GM21515 (cell line): ENCODE measurements at regions not wholly inside any gene's neighbourhood (a gene's known extent, or its start where the extent isn't known, plus 50 kb on each side); places are given as distances from the start of the nearest gene placed in this dataset.

Experiments
- ATAC-seq: cut with Tn5 transposase; IDR thresholded peaks from one replicate; pipeline ENCODE4 v1.9.1; 2021; ENCODE audit not compliant: unreplicated experiment

- no peak for ATAC-seq
Measured at GRCh38 chr4:138697851-138698250, 317.7 kb upstream of the NOCT start.

GRCh38 chr4:138696771-138697170 lies 318.8 kb upstream of the NOCT start:
- no peak for ATAC-seq

DNA sequence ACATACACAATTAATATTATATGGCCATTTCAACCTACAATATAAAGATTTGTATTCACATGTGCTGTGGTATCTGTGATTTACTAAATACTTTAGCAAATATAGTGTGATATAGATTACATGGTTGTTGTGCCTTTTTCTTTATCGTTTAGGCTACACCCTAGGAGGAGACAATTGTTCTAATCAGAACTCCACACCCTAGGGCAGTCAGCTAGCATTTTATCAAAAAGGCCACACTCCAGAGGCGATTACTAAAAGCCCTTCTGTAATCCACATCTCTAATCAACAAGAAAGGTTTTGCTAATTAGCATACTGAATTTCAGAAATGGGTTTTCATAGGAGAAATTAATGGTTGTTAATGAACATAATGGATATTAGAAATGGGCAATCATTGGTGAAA lies 319.5 kb upstream of the NOCT start:
- no peak for ATAC-seq

- no peak for ATAC-seq
Measured at GRCh38 chr4:138693526-138693925, 322.1 kb upstream of the NOCT start.

- no peak for ATAC-seq
Measured at GRCh38 chr4:138692411-138692810, 323.2 kb upstream of the NOCT start.

- ATAC-seq: no peak
Measured at GRCh38 chr4:138689593-138689992, 326.0 kb upstream of the NOCT start.

GRCh38 chr4:138689187-138689586 lies 326.4 kb upstream of the NOCT start:
- no peak for ATAC-seq

- ATAC-seq: no peak
Measured at GRCh38 chr4:138688408-138689085, 327.0 kb upstream of the NOCT start.

DNA sequence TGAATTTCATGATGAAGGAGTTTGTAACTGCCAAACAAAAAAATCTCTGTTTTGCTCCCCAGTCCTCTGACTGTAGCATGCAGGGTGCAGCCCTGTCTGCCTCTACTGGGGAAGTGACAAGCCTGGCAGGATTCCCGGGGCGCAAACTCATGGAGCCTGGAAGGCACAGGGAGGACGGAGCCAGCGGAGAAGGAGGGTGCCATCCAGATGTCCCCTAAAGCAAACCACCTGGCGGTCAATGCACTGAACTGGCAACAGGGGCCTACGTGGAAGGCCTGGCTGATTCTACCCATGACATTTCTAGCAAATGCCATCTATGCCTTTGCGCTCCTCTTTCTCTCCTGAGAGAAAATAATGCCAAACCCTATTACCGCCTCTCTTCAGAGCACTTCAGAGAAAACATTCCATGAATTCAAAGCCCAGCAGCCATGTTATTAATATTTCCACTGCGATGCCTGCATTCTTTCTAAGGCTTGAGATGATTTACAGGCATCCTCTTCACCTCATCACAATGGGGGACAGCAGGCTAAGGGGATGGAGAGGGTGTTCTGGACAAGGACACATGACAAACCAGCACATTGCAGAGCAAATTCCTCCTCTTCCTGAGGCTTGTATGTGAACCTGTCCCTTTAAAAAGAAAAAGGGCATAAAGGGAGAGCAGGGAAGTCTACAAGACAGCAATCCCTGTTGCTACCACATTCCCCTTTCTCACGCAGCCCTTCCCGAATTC lies 329.3 kb upstream of the NOCT start:
- no peak for ATAC-seq

DNA sequence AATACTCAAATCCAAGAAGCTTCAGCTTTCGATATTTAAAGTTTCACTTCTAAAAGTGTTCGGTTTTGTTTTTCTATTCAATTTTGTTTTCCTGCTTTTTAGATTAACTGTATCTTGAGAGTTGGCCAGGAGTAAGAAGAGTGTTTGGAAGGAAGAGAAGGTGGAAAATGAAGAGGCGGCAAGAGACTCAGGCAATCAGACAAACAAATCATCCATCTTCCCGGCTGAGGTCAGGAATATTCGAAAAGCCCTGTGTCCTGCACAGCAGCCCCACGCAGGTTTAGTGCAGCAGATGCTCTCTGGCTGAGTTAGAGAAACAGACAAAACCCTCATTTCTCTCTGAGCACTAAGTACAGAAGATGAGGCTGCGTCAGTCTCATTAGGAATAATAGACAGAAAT lies 330.3 kb upstream of the NOCT start:
- ATAC-seq: no peak

DNA sequence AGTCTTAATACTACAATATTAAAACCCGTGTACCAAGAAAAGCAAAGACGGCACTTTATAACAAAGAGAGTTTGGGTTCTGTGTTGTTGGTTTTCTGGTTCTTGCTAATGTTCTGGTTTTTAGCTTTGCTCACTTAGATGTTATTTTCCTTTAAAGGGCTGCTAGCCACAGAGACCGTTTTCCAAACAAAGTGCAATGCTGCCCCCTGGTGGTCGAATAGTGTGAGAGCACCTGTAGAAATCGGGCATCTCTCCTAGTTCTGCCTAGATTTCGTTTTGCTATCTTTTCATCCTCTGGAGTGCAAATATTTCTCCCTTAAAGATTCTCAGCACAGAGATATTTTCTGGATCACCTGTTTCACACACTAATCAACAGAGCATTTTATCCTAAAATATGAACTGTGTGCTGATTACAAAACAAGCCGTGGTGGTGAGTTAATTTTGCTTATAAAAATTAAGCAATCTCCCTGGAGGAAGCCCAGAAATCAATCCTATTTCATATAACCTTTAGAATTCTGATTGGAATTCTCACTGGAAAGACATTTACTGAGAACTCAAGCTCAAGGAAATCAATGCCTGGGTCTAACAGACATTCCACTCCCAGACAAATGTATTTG lies 334.5 kb upstream of the NOCT start:
- peak; percentile 88 for ATAC-seq

DNA sequence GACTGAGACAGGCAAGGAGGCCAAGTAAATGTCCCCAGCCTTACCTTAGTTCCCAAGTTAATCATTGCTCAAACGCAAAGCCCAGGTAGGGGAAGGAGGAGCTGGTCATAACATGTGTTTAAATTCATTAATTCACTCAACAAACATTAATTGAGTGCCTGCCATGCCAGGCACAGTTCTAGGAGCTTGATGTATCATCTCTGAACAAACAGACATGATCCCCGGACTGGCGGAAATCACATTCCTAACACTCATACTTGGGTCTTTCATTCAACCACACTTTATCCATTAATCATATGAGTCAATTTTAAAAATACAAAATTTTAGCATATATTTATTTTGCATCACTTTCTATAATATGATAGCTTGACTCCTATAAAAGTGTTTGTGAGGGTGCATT lies 335.3 kb upstream of the NOCT start:
- no peak for ATAC-seq

DNA sequence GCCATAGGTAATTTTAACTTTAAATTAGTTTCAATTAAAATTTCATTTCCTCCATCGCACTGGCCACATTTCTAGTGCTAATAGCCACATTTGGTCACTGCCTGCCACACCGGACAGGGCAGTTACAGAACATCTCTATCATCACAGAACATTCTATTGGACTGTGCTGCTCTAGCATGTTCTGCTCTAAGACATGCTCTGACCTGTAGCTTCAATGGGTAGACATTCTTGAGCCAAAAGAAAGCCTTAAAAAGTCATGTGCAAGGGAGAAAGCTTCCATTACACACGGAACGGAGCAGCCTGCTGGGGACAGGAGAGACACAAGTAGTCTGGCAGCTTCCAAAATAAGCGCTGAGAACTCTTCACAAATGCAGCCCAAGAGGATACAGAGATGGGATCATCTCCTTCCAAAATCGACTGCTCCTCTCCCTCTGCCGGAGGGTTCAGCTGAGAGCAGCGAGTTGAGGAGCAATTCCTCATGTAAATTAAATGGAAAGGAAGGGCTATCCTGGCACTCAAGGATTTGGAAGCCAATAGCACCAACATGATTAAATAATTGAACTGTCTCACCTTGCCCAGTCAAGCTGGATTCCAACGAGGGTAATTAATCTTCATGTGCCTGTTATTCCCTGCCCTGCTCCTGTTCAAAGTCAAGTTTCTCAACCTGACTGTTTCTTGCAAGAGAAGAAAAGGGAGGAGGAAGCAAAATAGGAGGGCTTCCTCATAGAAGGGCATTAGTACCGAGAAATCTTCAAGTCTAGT lies 336.4 kb upstream of the NOCT start:
- no peak for ATAC-seq

- ATAC-seq: no peak
Measured at GRCh38 chr4:138677748-138678147, 337.8 kb upstream of the NOCT start.

- ATAC-seq: no peak
Measured at GRCh38 chr4:138677212-138677611, 338.4 kb upstream of the NOCT start.

GRCh38 chr4:138675685-138676084 lies 339.9 kb upstream of the NOCT start:
- no peak for ATAC-seq

GRCh38 chr4:138674209-138674608 lies 341.4 kb upstream of the NOCT start:
- no peak for ATAC-seq

DNA sequence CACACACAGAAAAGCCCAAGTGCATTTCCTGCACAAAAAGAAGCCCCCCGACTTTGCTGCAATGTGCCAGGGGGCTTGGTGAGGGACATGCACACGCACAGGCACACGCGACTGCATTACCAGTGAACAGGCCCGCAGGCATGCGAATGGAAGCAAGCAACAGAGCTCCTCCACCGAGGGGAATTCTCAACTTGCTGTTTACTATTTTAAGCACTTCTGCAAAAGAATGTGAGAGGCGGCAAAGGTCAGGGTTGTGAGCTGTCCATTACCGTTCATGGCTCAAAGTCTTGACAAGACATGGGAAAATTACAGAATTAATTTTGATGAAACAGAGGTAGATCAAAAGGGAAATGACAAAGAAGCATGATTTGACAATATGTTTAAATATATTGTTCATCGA lies 342.5 kb upstream of the NOCT start:
- no peak for ATAC-seq

DNA sequence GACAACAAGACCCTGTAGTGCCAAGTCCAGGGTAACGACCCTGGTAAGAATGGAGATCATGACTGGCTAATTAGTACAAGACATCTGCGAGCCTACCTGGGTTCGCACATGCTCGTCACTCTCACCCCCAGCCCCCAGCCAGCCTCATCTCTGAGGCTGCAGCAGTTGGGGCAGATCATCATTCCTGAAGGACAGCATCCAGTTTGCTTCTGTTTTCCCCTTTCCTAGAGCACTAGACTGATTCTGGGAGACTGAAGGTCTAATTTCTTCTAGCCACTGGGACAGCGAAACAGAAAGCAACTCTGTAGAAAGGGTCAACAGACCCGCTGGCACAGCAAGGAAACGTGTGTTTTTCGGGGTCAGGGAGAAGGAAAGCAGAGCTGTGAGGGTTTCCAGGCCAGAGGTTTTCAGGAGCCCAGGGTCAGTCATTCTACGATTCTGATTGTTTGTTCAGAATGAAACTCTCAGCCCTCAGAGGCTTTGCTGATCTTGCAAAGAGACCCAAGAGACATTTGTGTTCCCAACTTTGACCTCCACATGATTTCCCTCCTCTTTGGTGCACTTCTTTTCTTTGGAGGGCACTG lies 343.1 kb upstream of the NOCT start:
- peak; percentile 48 for ATAC-seq

DNA sequence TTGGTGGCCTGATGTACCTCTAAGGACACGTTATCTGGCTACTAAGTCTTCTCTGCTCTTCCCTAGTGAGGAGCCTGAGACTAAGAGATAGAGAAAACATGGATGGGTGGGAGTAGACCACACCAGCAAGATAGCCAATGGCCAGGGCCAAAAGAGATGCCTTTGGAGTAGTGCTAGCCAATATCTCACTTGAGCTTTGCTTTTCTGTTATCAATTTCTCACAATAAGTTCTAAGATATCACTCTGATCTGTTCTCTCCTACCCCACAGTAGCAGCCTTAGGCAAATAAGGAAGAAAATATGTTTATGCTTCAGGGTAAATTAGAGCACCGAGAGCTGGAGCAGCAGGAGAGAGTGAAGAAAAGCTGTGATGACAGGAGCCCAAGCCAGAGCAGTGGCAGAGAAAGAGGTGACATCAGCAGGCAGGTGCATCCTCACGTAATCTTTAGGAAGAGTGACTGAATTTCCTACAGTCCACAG lies 343.9 kb upstream of the NOCT start:
- ATAC-seq: no peak

DNA sequence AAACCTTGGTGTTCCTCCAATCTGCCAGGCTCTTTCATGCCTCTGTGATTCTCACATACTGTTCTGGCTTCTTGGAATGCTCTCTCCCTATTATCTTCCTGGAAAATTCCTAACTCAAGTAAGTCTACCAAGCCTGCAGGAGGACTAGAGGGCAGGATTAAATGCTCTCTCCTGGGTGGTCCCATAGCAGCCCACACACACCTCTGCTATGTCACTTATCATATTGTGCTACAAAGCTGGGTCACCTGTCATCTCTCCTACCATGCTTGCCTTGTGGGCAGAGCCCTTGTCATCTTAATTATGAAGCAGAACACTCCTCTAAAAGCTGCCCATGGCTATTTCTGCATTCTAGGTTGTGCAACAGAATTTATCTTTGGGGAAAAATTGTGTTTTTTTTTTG lies 344.5 kb upstream of the NOCT start:
- no peak for ATAC-seq
